ENCODE measurements at regions not wholly inside any gene's neighbourhood (a gene's known extent, or its start where the extent isn't known, plus 50 kb on each side); places are given as distances from the start of the nearest gene placed in this dataset.

- H3K36me3 ChIP-seq (ENCODE audit: insufficient read depth, low read length) = no peaks in the 10 kb centered on the region
- H3K9ac ChIP-seq (ENCODE audit: low read depth, low read length) = no peak overlapping the region
- H2AFZ ChIP-seq (ENCODE audit: low read depth, low read length) = no peak overlapping the region
- no peak overlapping the region for H3K4me3 ChIP-seq (ENCODE audit: low read depth in 1 of 2, low read length in 2 of 2)
- H3K4me1 ChIP-seq (ENCODE audit: insufficient read depth, low read length) = no peaks in the 10 kb centered on the region
- no peaks in the 10 kb centered on the region for H3K79me2 ChIP-seq (ENCODE audit: insufficient read depth, low read length)
- TF ChIP-seq CTCF (IDR thresholded peaks at IDR 0.05; ENCODE audit: borderline replicate concordance, extremely low read depth, low read length, poor library complexity, severe bottlenecking) (no peak), EZH2 (IDR thresholded peaks at IDR 0.05; ENCODE audit: borderline replicate concordance, low read depth, low read length, severe bottlenecking) (no peak)
- no peaks in the 10 kb centered on the region for H3K9me3 ChIP-seq (ENCODE audit: insufficient read depth, low read length, severe bottlenecking)
- DNase-seq = no peak
- no peaks in the 10 kb centered on the region for H3K27me3 ChIP-seq (ENCODE audit: insufficient read depth, low read length, poor library complexity)
- no peaks in the 10 kb centered on the region for H4K20me1 ChIP-seq (ENCODE audit: insufficient read depth, low read length)
- H3K27ac ChIP-seq (ENCODE audit: low read length) = no peak overlapping the region
- no peak overlapping the region for H3K4me2 ChIP-seq (ENCODE audit: insufficient read depth, low read length)
- no peak for ATAC-seq (ENCODE audit: insufficient read depth, low read depth)
These were observed 443.7 kb upstream of the ONECUT1 start for GRCh38 chr15:53233801-53234200.

- no peaks in the 10 kb centered on the region for H3K27me3 ChIP-seq (ENCODE audit: insufficient read depth, low read length, poor library complexity)
- no peaks in the 10 kb centered on the region for H4K20me1 ChIP-seq (ENCODE audit: insufficient read depth, low read length)
- H3K79me2 ChIP-seq (ENCODE audit: insufficient read depth, low read length) = no peaks in the 10 kb centered on the region
- no peak overlapping the region for H3K27ac ChIP-seq (ENCODE audit: low read length)
- H3K36me3 ChIP-seq (ENCODE audit: insufficient read depth, low read length) = no peaks in the 10 kb centered on the region
- H3K4me2 ChIP-seq (ENCODE audit: insufficient read depth, low read length) = no peak overlapping the region
- TF ChIP-seq EZH2 (IDR thresholded peaks at IDR 0.05; ENCODE audit: borderline replicate concordance, low read depth, low read length, severe bottlenecking) = no peak
- no peak for TF ChIP-seq CTCF (IDR thresholded peaks at IDR 0.05; ENCODE audit: borderline replicate concordance, extremely low read depth, low read length, poor library complexity, severe bottlenecking)
- H3K4me1 ChIP-seq (ENCODE audit: insufficient read depth, low read length) = no peaks in the 10 kb centered on the region
- no peak overlapping the region for H3K4me3 ChIP-seq (ENCODE audit: low read depth in 1 of 2, low read length in 2 of 2)
- no peak for ATAC-seq (ENCODE audit: insufficient read depth, low read depth)
- no peaks in the 10 kb centered on the region for H3K9me3 ChIP-seq (ENCODE audit: insufficient read depth, low read length, severe bottlenecking)
- H3K9ac ChIP-seq (ENCODE audit: low read depth, low read length) = no peak overlapping the region
- H2AFZ ChIP-seq (ENCODE audit: low read depth, low read length) = no peak overlapping the region
- DNase-seq = no peak
These were observed 440.3 kb upstream of the ONECUT1 start for GRCh38 chr15:53230473-53230872.

- Histone ChIP-seq H3K36me3 (ENCODE audit: insufficient read depth, low read length) (no peaks in the 10 kb centered on the region), H2AFZ (ENCODE audit: low read depth, low read length) (no peak overlapping the region), H3K4me1 (ENCODE audit: insufficient read depth, low read length) (no peaks in the 10 kb centered on the region), H3K4me3 (ENCODE audit: low read depth in 1 of 2, low read length in 2 of 2) (no peak overlapping the region), H3K79me2 (ENCODE audit: insufficient read depth, low read length) (no peaks in the 10 kb centered on the region), H3K27me3 (ENCODE audit: insufficient read depth, low read length, poor library complexity) (no peaks in the 10 kb centered on the region), H3K9ac (ENCODE audit: low read depth, low read length) (no peak overlapping the region), H3K27ac (ENCODE audit: low read length) (no peak overlapping the region), H3K9me3 (ENCODE audit: insufficient read depth, low read length, severe bottlenecking) (no peaks in the 10 kb centered on the region), H3K4me2 (ENCODE audit: insufficient read depth, low read length) (no peak overlapping the region), H4K20me1 (ENCODE audit: insufficient read depth, low read length) (no peaks in the 10 kb centered on the region)
- ATAC-seq (ENCODE audit: insufficient read depth, low read depth) (peak; percentile 65), DNase-seq (no peak)
- TF ChIP-seq EZH2 (IDR thresholded peaks at IDR 0.05; ENCODE audit: borderline replicate concordance, low read depth, low read length, severe bottlenecking) (no peak), CTCF (IDR thresholded peaks at IDR 0.05; ENCODE audit: borderline replicate concordance, extremely low read depth, low read length, poor library complexity, severe bottlenecking) (no peak)
These were observed 436.4 kb upstream of the ONECUT1 start for GRCh38 chr15:53226559-53226958.

GRCh38 chr15:53225781-53226180 lies 435.6 kb upstream of the ONECUT1 start:
- Histone ChIP-seq H3K79me2 (ENCODE audit: insufficient read depth, low read length) (no peaks in the 10 kb centered on the region), H3K4me3 (ENCODE audit: low read depth in 1 of 2, low read length in 2 of 2) (no peak overlapping the region), H3K9me3 (ENCODE audit: insufficient read depth, low read length, severe bottlenecking) (no peaks in the 10 kb centered on the region), H4K20me1 (ENCODE audit: insufficient read depth, low read length) (no peaks in the 10 kb centered on the region), H3K9ac (ENCODE audit: low read depth, low read length) (no peak overlapping the region), H3K27me3 (ENCODE audit: insufficient read depth, low read length, poor library complexity) (no peaks in the 10 kb centered on the region), H2AFZ (ENCODE audit: low read depth, low read length) (no peak overlapping the region), H3K4me1 (ENCODE audit: insufficient read depth, low read length) (no peaks in the 10 kb centered on the region), H3K4me2 (ENCODE audit: insufficient read depth, low read length) (no peak overlapping the region), H3K36me3 (ENCODE audit: insufficient read depth, low read length) (no peaks in the 10 kb centered on the region), H3K27ac (ENCODE audit: low read length) (no peak overlapping the region)
- no peak for DNase-seq
- no peak for ATAC-seq (ENCODE audit: insufficient read depth, low read depth)
- TF ChIP-seq EZH2 (IDR thresholded peaks at IDR 0.05; ENCODE audit: borderline replicate concordance, low read depth, low read length, severe bottlenecking) (no peak), CTCF (IDR thresholded peaks at IDR 0.05; ENCODE audit: borderline replicate concordance, extremely low read depth, low read length, poor library complexity, severe bottlenecking) (no peak)
